HG02642 (cell line): ENCODE measurements at regions not wholly inside any gene's neighbourhood (a gene's known extent, or its start where the extent isn't known, plus 50 kb on each side); places are given as distances from the start of the nearest gene placed in this dataset.
"Not testable (repeated sequence)": the region's sequence is repeated elsewhere in the genome, so short reads cannot be mapped to it uniquely, and the experiment has no call there.

ENCODE experiments used
- ATAC-seq: cut with Tn5 transposase; IDR thresholded peaks from one replicate; pipeline ENCODE4 v1.9.1; 2021; ENCODE audit warnings: mild to moderate bottlenecking; ENCODE audit not compliant: unreplicated experiment, poor library complexity

DNA sequence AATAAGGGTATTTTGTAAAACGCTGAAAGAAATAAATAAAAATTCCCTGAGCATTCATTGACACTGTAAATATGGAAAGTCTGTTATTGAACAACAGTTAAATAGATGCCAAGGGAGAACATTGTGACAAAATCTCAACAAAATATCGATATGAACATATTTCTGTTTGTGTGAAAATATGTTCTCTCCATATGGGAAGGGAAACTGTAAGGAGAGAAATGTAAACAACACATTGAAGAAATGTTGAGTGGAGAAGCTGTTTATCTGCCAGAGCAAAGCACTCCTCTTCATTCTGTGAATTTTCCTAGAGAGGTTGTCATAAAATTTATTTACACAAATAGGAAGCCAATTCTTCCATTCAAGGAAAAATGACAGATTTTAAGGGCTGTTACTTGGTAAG lies 57.1 kb upstream of the EOMES start:
- ATAC-seq: no peak

- no peak for ATAC-seq
These were observed 67.3 kb upstream of the EOMES start for GRCh38 chr3:27789420-27789819.

DNA sequence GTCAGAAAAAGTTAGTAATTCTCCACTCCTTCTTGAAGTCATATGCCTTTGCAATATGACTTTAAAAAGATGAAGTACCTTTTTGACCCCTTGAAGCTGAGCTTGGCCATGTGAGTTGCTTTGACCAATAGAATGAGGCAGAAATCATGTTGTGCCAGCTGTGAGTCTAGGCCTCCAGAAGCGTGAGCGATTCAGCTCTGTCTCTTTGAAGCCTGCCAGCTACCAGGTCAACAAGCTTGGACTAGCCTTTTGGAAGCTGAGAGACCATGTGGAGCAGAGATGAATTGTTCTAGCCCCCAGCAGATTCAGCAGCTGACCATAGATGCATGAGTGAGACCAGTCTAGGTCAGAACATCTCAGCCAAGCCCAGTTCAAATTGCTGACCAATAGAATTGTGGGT lies 69.8 kb upstream of the EOMES start:
- ATAC-seq: no peak

- ATAC-seq: no peak
These were observed 70.7 kb upstream of the EOMES start for GRCh38 chr3:27792869-27793268.

- no peak for ATAC-seq
These were observed 72.1 kb upstream of the EOMES start for GRCh38 chr3:27794211-27794610.

DNA sequence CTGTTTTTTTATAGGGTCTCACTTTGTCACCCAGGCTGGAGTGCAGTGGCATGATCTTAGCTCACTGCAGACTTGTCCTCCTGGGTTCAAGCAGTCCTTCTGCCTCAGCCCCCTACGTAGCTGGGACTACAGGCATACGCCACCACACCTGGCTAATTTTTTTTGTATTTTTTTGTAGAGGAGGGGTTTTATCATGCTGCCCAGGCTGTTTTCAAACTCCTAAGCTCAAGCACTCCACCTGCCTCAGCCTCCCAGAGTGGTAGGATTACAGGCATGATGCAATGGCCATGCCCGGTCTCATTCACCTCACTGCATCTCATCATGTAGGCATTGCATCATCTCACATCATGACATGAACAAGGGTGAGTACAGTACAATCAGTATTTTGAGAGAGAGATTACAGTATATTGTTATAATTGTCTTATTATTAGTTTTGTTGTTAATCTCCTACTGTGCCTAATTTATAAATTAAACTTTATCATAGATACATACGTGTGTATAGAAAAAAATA lies 74.3 kb upstream of the EOMES start:
- no peak for ATAC-seq

DNA sequence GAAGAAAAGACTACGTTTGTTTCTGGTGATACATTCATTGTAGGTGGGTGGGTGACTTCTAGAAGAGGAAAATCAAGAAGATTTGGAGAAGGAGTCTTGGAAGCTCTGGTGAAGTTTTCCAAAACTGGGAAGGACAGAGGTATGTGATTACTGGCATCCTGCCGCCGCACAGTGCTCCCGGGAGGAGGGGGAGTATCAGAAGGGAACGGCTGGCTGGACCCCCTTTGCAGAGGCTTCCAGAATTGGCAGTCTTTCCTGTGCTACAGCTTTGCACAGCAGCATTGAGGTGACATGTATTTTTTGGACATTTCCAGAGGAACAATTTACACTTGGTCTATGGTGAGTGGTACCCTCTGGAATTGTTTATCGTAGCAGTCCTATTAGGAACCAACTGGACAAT lies 75.7 kb upstream of the EOMES start:
- no peak for ATAC-seq

DNA sequence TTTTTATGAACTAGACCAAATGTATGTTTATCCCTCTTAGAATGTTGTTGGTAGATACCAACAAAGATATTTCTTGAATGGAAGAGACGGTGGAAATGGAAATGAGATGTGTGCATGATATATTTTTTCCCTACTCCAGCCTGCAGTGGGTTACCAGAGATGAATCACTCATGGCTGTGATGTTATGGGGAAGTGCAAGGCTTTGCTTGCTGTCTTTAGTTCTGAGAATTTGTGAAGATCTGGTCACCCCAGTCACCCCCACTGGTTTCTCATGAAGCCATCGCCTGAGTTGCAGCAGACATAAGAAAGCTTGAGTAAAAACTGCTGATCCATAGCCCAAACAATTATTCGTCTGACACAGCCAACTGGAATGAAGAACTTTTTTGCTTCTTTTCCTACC lies 78.1 kb upstream of the EOMES start:
- no peak for ATAC-seq

- no peak for ATAC-seq
These were observed 80.3 kb upstream of the EOMES start for GRCh38 chr3:27802425-27802824.

- no peak for ATAC-seq
These were observed 80.7 kb upstream of the EOMES start for GRCh38 chr3:27802849-27803248.

GRCh38 chr3:27805282-27805681 lies 83.2 kb upstream of the EOMES start:
- no peak for ATAC-seq

DNA sequence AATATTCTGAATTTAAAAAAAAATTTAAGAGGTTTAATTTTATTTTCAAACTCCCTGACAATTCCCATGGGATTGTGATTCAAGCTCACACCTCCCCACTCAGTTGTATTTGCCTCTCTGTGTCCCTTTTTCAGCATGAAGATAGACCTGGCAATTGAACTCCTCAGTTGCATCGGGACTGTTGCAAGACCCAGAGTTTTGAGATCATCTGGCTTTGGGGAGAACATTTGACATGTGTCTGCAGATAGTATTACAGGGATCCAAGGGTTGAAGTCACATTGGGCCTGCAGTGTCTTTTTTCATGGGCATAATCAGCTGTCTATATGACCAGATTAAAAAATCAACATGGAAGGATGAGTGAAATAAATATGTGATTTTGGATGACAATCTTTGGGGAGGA lies 91.1 kb upstream of the EOMES start:
- ATAC-seq: no peak

DNA sequence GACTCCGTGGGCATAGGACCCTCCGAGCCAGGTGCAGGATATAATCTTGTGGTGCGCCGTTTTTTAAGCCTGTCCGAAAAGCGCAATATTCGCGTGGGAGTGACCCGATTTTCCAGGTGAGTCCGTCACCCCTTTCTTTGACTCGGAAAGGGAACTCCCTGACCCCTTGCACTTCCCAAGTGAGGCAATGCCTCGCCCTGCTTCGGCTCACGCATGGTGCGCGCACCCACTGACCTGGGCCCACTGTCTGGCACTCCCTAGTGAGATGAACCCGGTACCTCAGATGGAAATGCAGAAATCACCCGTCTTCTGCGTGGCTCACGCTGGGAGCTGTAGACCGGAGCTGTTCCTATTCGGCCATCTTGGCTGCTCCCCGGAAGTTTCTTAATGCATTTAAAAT lies 99.5 kb upstream of the EOMES start:
- not testable (repeated sequence) for ATAC-seq

DNA sequence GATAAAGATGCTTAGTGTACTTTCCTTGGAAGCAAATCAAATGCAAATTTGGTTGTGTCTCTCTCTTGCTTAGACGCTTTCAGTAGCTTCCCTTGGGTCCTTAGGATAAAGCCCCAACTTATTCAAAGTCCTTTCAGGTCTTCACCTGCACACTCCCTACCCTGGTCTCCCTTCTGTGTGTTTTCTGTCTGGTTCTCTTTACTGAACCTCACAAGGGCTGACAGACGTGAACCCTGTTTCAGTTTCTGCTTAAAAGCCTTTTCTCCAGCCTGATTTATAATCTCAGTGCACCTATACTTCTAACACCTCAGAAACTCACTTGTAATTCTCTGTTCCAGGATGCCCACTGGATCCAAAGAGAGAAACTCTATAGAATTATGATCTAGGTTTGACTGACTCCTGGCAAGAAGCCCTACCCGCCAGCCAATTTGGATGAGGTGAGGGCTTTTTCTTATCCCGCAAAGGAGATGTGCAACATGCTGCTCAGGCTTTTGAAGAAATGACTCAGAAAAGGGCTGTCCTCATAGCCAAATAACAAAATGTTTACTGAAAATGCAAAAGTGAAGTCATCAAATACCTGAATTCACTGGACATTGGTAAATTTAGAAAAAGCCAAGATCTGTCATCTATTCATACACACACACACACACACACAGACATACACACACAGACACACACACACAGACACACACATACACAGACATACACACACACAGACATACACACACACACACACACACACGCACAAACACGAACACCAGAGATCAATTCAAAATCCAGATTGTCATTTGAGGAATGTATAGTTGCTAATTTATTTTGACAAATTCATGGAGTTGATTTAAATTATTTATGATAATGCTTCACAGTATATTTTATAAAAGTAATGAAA lies 102.4 kb upstream of the EOMES start:
- ATAC-seq: no peak

- no peak for ATAC-seq
These were observed 104.3 kb upstream of the EOMES start for GRCh38 chr3:27826448-27826847.

GRCh38 chr3:27827041-27827440 lies 104.9 kb upstream of the EOMES start:
- no peak for ATAC-seq

GRCh38 chr3:27840807-27841594 lies 118.9 kb upstream of the EOMES start:
- no peak for ATAC-seq

- no peak for ATAC-seq
These were observed 122.0 kb upstream of the EOMES start for GRCh38 chr3:27844052-27844675.

- ATAC-seq: no peak
These were observed 125.6 kb upstream of the EOMES start for GRCh38 chr3:27847697-27848096.

DNA sequence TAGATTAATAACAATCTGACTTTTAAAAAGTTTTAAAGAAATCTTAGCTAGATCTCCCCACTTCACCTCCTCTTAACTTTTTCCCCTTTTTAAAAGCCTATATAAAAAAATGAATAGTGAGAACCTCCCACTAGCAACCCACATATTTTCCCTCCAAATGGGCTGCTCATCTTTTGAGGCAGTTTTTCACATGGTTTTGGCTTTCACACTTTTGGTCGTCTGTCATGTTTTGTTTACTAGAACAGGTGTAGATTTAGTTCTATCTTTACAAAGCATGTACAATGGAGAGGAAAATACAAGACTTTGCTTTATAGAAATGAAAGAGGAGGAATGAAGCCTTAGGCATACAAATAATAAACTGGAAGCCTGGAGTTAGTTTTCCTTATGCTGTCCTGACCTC lies 126.7 kb upstream of the EOMES start:
- ATAC-seq: no peak

- no peak for ATAC-seq
These were observed 137.7 kb upstream of the EOMES start for GRCh38 chr3:27859821-27860220.
